Common myeloid progenitor, CD34-positive (primary cell): ENCODE measurements at regions not wholly inside any gene's neighbourhood (a gene's known extent, or its start where the extent isn't known, plus 50 kb on each side); places are given as distances from the start of the nearest gene placed in this dataset.
A peak's percentile ranks its signal among the peaks of the same experiment; 100 is the strongest.

Experiments
- CTCF ChIA-PET: fragments of 350-600 bp; sonication (Branson Sonifier 250); formaldehyde crosslinking; loops from one replicate; lab custom pipeline; 2021; ENCODE audit warnings: antibody characterized with exemption; lab: Charles Lee
- POLR2A ChIA-PET: fragments of 350-600 bp; sonication (Branson Sonifier 250); formaldehyde crosslinking; loops from one replicate; lab custom pipeline; 2021; ENCODE audit warnings: antibody characterized with exemption; lab: Charles Lee
- DNase-seq, 3 donors: peaks; one replicate each; pipeline versions ENCODE4 v3.0.0 to v3.0.0-alpha.2; 2013
- H3K27ac ChIP-seq, 2 experiments: 1 replicate in 1 of 2; 2 replicates in 1 of 2; pipeline ENCODE4 v1.7.0; 2013; ENCODE audit warnings: inconsistent platforms in 2 of 2, low read length in 2 of 2, mild to moderate bottlenecking in 2 of 2, low read depth in 1 of 2, moderate library complexity in 1 of 2; ENCODE audit not compliant: severe bottlenecking in 2 of 2, insufficient read depth in 1 of 2, poor library complexity in 1 of 2
- H3K27me3 ChIP-seq, 5 experiments: replicated peaks in 2 of 5; 1 replicate in 3 of 5; 2 replicates in 2 of 5; pipeline versions ENCODE4 v1.6.1 to v1.7.0; 2013; ENCODE audit warnings: low read length in 4 of 5, mild to moderate bottlenecking in 2 of 5, moderate library complexity in 2 of 5, inconsistent platforms in 1 of 5; ENCODE audit not compliant: insufficient read depth in 5 of 5, control insufficient read depth in 4 of 5
- H3K36me3 ChIP-seq, 4 experiments: 1 replicate in 2 of 4; 2 replicates in 2 of 4; pipeline versions ENCODE4 v1.6.1 to v1.7.0; 2013; ENCODE audit warnings: low read length in 3 of 4, control low read depth in 1 of 4, mild to moderate bottlenecking in 1 of 4; ENCODE audit not compliant: control insufficient read depth in 4 of 4, insufficient read depth in 4 of 4
- H3K4me1 ChIP-seq, 4 experiments: 1 replicate in 3 of 4; 2 replicates in 1 of 4; pipeline versions ENCODE4 v1.6.1 to v1.7.1; 2013; ENCODE audit warnings: low read length in 3 of 4, mild to moderate bottlenecking in 3 of 4, control low read depth in 1 of 4, inconsistent platforms in 1 of 4, moderate library complexity in 1 of 4; ENCODE audit not compliant: control insufficient read depth in 4 of 4, insufficient read depth in 4 of 4; ENCODE audit errors: control extremely low read depth in 1 of 4
- H3K4me3 ChIP-seq, 7 experiments: 1 replicate in 4 of 7; 2 replicates in 3 of 7; pipeline versions ENCODE4 v1.5.1 to v1.7.0; 2013; ENCODE audit warnings: mild to moderate bottlenecking in 7 of 7, low read length in 6 of 7, moderate library complexity in 6 of 7, inconsistent platforms in 2 of 7, low read depth in 2 of 7, control low read depth in 1 of 7; ENCODE audit not compliant: insufficient read depth in 4 of 7, control insufficient read depth in 1 of 7; ENCODE audit errors: extremely low read depth in 1 of 7
- H3K9me3 ChIP-seq, 5 experiments: 1 replicate in 4 of 5; 2 replicates in 1 of 5; pipeline versions ENCODE4 v1.6.1 to v1.7.1; 2013; ENCODE audit warnings: low read length in 4 of 5, mild to moderate bottlenecking in 2 of 5, inconsistent platforms in 1 of 5, low read depth in 1 of 5, moderate library complexity in 1 of 5; ENCODE audit not compliant: control insufficient read depth in 4 of 5, insufficient read depth in 2 of 5; ENCODE audit errors: control extremely low read depth in 1 of 5
- WGBS: methylation state at CpG from one replicate; pipeline ENCODE4 v1.1.5; 2013; ENCODE audit not compliant: insufficient coverage; 5-methylcytosine and 5-hydroxymethylcytosine counted together

- Histone ChIP-seq H3K4me1 (no peaks in the 10 kb centered on the region), H3K4me3 (no peak overlapping the region), H3K27ac (no peak overlapping the region), H3K27me3 (no peaks in the 10 kb centered on the region), H3K9me3 (no peaks in the 10 kb centered on the region), H3K36me3 (no peaks in the 10 kb centered on the region)
- DNase-seq, result no peak
- ChIA-PET POLR2A (no interaction called here), CTCF (no interaction called here)
- 100% methylated on average over 2 of the region's 2 CpGs for WGBS
Measured at GRCh38 chr5:21154526-21154925, 1166.5 kb upstream of the CDH18 start.

GRCh38 chr5:21152611-21153010, 1164.6 kb upstream of the CDH18 start:
- Histone ChIP-seq H3K36me3 (no peaks in the 10 kb centered on the region), H3K9me3 (no peaks in the 10 kb centered on the region), H3K4me1 (no peaks in the 10 kb centered on the region), H3K27me3 (no peaks in the 10 kb centered on the region), H3K27ac (no peak overlapping the region), H3K4me3 (no peak overlapping the region)
- DNase-seq, result peak in 2 of 3 donors; percentile 11 to 24
- ChIA-PET CTCF (no interaction called here), POLR2A (no interaction called here)

- WGBS, result 93% methylated on average over 2 of the region's 3 CpGs
Measured at GRCh38 chr5:21145376-21145775, 1157.4 kb upstream of the CDH18 start.

GRCh38 chr5:21143686-21144085, 1155.7 kb upstream of the CDH18 start:
- DNase-seq, result no peak
- Histone ChIP-seq H3K27ac (no peak overlapping the region), H3K27me3 (no peaks in the 10 kb centered on the region), H3K4me1 (no peaks in the 10 kb centered on the region), H3K4me3 (no peak overlapping the region), H3K9me3 (no peaks in the 10 kb centered on the region), H3K36me3 (no peaks in the 10 kb centered on the region)
- POLR2A ChIA-PET, result no interaction called here
- CTCF ChIA-PET, result no interaction called here
- no CpG with 5 or more reads among the region's 4 CpGs for WGBS

More at GRCh38 chr5:21145376-21145775, 1157.4 kb upstream of the CDH18 start:
- Histone ChIP-seq H3K4me1 (no peaks in the 10 kb centered on the region), H3K9me3 (no peaks in the 10 kb centered on the region), H3K4me3 (no peak overlapping the region), H3K27me3 (no peaks in the 10 kb centered on the region), H3K36me3 (no peaks in the 10 kb centered on the region), H3K27ac (no peak overlapping the region)
- ChIA-PET POLR2A (no interaction called here), CTCF (no interaction called here)
- DNase-seq, result no peak

GRCh38 chr5:21142791-21143190, 1154.8 kb upstream of the CDH18 start:
- no peak overlapping the region for H3K27ac ChIP-seq
- ChIA-PET POLR2A (no interaction called here), CTCF (no interaction called here)
- no peaks in the 10 kb centered on the region for H3K4me1 ChIP-seq
- H3K36me3 ChIP-seq, result no peaks in the 10 kb centered on the region
- H3K9me3 ChIP-seq, result no peaks in the 10 kb centered on the region
- 97% methylated on average over 8 of the region's 9 CpGs for WGBS
- no peak overlapping the region for H3K4me3 ChIP-seq
- H3K27me3 ChIP-seq, result no peaks in the 10 kb centered on the region
- no peak for DNase-seq

GRCh38 chr5:21140987-21141386, 1153.0 kb upstream of the CDH18 start:
- Histone ChIP-seq H3K4me3 (no peak overlapping the region), H3K27ac (no peak overlapping the region), H3K9me3 (no peaks in the 10 kb centered on the region), H3K36me3 (no peaks in the 10 kb centered on the region), H3K4me1 (no peaks in the 10 kb centered on the region), H3K27me3 (no peaks in the 10 kb centered on the region)
- POLR2A ChIA-PET, result no interaction called here
- DNase-seq, result no peak
- CTCF ChIA-PET, result no interaction called here
- WGBS, result no CpG with 5 or more reads among the region's 13 CpGs

- no peaks in the 10 kb centered on the region for H3K4me1 ChIP-seq
- no peak overlapping the region for H3K27ac ChIP-seq
- ChIA-PET POLR2A (no interaction called here), CTCF (no interaction called here)
- H3K27me3 ChIP-seq, result no peaks in the 10 kb centered on the region
- H3K4me3 ChIP-seq, result no peak overlapping the region
- no peaks in the 10 kb centered on the region for H3K9me3 ChIP-seq
- no peaks in the 10 kb centered on the region for H3K36me3 ChIP-seq
- DNase-seq, result no peak
Measured at GRCh38 chr5:21126236-21126635, 1138.2 kb upstream of the CDH18 start.
